NCI-H1105 treated with DMSO at 0.1 percent for 48 hours (cell line): ENCODE measurements at regions not wholly inside any gene's neighbourhood (a gene's known extent, or its start where the extent isn't known, plus 50 kb on each side); places are given as distances from the start of the nearest gene placed in this dataset.

ENCODE experiments used
- DNase-seq: peaks from one replicate; lab custom pipeline; 2025; lab: John Stamatoyannopoulos, UW

DNA sequence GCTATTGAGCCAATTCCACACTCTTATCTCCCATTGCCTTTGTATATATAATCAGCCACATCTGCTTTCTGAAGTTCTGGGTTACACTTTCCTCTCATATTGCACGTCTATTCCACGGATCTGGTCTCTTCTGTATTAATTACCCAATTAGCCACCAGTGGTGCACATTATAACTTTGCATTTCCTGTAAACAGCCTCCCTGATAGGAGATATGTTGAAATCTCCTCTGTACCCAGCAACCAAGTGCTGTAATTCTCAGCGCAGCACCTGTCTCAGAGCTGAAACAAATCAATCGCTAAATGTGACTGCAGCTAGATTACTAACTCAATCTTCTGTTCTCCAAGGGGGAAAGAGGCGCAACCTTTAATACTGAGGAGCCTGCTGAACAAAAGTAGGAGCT lies 326.4 kb downstream of the SLITRK2 start:
- DNase-seq, result no peak

GRCh38 chrX:146154191-146154590 lies 336.6 kb downstream of the SLITRK2 start:
- DNase-seq, result no peak

- DNase-seq, result no peak
Measured at GRCh38 chrX:146160443-146161203, 343.0 kb downstream of the SLITRK2 start.

DNA sequence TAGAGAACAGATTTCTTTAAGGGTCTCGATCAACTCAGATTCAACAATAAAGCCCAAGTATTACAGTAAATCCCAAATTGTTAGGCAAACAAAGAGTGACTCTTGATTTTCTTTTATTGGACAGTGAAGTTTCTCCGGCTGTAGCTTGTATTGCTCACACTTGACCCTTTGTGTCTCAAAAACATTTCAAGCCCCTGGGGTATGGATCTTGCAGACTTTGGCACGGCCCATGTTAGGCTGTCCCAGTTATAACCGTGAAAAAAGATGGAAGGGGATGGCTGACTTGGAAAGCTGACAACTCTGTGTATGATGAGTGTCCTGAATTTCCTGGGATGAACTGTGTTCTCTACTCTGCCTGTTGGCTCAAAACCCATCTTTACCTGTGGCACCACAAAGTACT lies 356.1 kb downstream of the SLITRK2 start:
- no peak for DNase-seq

DNA sequence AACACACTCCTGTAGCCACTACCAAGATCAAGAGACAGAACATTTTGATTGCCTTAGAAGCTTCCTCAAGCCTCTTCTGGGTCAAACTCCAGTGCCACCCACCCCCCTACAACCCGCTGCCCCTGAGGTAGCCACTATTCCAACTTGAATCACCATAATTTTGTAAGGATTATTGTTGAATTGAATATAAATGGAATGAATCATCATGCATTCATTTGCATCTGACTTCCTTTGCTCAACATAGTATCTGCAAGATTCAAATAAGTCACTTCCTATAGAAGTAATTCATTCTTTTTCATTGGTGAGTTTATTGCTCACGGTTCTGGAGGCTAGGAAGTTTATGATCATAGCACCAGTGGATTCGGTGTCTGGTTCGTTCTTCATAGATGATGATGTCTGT lies 364.2 kb downstream of the SLITRK2 start:
- no peak for DNase-seq

DNA sequence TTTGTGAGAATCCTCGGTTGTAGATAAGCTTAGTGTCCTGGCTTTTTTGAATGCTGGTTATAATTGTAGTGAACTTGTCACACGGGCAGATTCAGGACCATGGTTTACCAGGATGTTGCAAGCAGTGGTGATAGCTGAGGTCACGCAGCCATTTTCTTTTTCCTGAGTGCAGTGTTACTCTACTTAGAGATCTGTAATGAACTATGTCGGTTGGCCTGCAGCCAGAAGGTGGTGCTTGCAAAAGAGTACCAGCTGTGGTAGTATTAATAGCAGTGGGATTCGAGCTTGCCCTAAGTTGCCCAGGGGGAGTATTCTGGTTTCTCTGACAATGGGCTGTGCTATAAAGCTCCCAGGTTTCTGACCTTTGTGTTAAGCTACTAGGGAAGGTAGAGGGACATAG lies 368.9 kb downstream of the SLITRK2 start:
- DNase-seq, result peak; percentile 19

DNA sequence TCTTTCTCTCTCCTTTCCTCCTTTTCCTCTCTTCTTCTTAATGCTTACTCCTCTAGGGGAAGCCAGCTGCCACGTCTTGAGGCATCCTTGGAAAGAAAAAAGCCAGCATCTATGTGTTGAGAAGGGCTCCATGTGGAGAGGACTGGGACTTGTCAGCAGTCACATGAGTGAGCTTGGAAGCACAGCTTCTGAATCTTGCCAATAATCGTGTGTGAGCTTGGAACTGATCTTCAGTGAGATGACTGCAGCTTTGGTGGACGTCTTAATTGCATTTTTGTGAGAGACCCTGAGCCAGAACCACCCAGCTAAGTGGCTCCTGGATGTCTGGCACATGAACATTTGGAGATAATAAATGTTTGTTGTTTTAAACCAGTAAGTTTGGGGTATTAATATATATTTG lies 371.7 kb downstream of the SLITRK2 start:
- no peak for DNase-seq

- no peak for DNase-seq
Measured at GRCh38 chrX:146208821-146209220, 391.2 kb downstream of the SLITRK2 start.

GRCh38 chrX:146224442-146224841 lies 406.8 kb downstream of the SLITRK2 start:
- peak; percentile 4 for DNase-seq

DNA sequence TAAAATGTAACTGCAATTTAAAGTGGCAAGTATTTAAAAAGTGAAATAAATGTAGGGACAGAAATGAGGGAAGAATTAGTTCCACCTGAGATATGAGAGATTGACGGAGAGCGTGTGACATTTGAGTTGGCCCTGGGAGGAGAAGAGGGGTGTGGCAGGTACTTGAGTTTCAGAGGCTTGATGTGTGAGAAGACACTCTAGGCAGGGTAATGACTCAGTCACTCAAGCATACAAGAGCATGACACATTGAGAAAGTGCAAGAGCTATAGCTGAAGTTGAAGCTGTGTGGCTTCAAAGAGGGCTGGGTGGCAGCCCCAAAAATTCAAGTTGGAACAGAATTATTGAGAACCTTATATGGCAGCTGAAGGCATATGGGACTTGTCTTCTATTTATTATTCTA lies 420.5 kb downstream of the SLITRK2 start:
- no peak for DNase-seq

- no peak for DNase-seq
Measured at GRCh38 chrX:146241902-146242301, 424.3 kb downstream of the SLITRK2 start.

DNA sequence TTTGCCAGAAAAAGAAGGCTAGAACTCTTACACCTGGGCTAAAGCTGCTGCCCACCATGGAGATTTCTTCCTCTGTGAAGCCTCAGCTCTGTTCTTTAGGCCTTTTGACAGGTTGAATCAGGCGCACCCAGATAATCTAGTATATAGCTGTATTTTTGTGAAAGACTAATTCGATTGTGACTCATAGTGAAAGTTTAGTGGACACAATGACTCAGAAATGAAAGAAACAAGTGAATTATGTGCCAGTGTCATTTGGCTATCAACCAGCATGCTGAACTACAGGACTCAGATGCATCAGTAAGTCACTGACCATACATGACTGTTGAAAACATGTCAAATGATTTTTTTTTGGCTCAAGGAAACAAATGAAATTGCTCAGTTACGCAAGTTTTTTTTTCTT lies 425.4 kb downstream of the SLITRK2 start:
- no peak for DNase-seq

GRCh38 chrX:146259207-146259606 lies 441.6 kb downstream of the SLITRK2 start:
- DNase-seq, result no peak

- peak; percentile 16 for DNase-seq
Measured at GRCh38 chrX:146264763-146265375, 447.2 kb downstream of the SLITRK2 start.

DNA sequence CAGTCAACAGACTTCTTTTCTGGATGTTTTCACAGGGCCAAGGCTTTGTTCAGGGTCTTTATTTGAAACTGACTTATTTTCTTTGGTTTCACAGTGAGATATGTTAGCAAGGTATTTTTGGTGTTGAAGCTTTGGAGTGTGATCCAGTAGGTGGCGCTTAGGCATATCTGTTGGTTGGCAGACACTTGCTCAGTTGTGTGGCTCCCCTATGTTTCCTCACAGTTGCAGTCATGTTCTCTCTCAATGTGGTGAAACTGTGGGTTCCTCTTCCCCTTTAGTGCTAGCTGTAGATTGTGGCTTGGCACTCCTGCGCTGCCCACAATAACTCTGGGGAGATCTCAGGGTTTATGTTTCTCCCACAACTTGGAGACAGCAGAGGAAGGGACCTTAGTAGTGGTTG lies 460.8 kb downstream of the SLITRK2 start:
- DNase-seq, result peak; percentile 3
